Esophagus squamous epithelium (tissue), 4 donors: ENCODE measurements at regions not wholly inside any gene's neighbourhood (a gene's known extent, or its start where the extent isn't known, plus 50 kb on each side); places are given as distances from the start of the nearest gene placed in this dataset.

Source experiments
- CTCF ChIP-seq, 6 experiments: fragments of 450-650 bp in 4 of 6; fragments of 200-600 bp in 2 of 6; sonication (generic) in 2 of 6; IDR thresholded peaks; one replicate each; pipeline ENCODE4 v1.5.1; 2016 to 2019; ENCODE audit warnings: antibody characterized with exemption in 6 of 6, mild to moderate bottlenecking in 4 of 6, moderate library complexity in 4 of 6
- POLR2A ChIP-seq, 4 donors: fragments of 450-650 bp; IDR thresholded peaks; one replicate each; pipeline ENCODE4 v1.6.1; 2017; ENCODE audit warnings: antibody characterized with exemption in 4 of 4, mild to moderate bottlenecking in 4 of 4, moderate library complexity in 3 of 4

GRCh38 chr2:222792001-222792611 is 68.7 kb upstream of the ACSL3 start:
- TF ChIP-seq CTCF (IDR thresholded peaks at IDR 0.05) (no peak), POLR2A (IDR thresholded peaks at IDR 0.05) (no peak)
